Ectodermal cell (in vitro differentiated cells): ENCODE measurements at regions not wholly inside any gene's neighbourhood (a gene's known extent, or its start where the extent isn't known, plus 50 kb on each side); places are given as distances from the start of the nearest gene placed in this dataset.
"Not testable (repeated sequence)": the region's sequence is repeated elsewhere in the genome, so short reads cannot be mapped to it uniquely, and the experiment has no call there.

ENCODE experiments used
- H3K27ac ChIP-seq: 2 replicates; pipeline ENCODE4 v1.7.0; 2013; ENCODE audit warnings: mild to moderate bottlenecking, low read depth, low read length; ENCODE audit not compliant: insufficient read depth, poor library complexity, severe bottlenecking
- H3K27me3 ChIP-seq: 2 replicates; pipeline ENCODE4 v1.7.0; 2013; ENCODE audit warnings: mild to moderate bottlenecking, low read length; ENCODE audit not compliant: insufficient read depth, control insufficient read depth, poor library complexity, severe bottlenecking
- H3K36me3 ChIP-seq: one replicate; pipeline ENCODE4 v1.7.0; 2013; ENCODE audit warnings: low read length; ENCODE audit not compliant: control insufficient read depth, insufficient read depth
- H3K4me1 ChIP-seq: one replicate; pipeline ENCODE4 v1.7.0; 2013; ENCODE audit warnings: low read length; ENCODE audit not compliant: control insufficient read depth, insufficient read depth
- H3K4me3 ChIP-seq: 2 replicates; pipeline ENCODE4 v1.7.0; 2013; ENCODE audit warnings: low read depth, low read length, control low read depth; ENCODE audit not compliant: insufficient read depth
- H3K9me3 ChIP-seq: 2 replicates; pipeline ENCODE4 v1.7.0; 2013; ENCODE audit warnings: mild to moderate bottlenecking, low read length, moderate library complexity; ENCODE audit not compliant: control insufficient read depth
- WGBS, 2 experiments: methylation state at CpG; one replicate each; pipeline ENCODE4 v1.1.7; 2013; ENCODE audit warnings: missing lambda C conversion rate in 2 of 2; 5-methylcytosine and 5-hydroxymethylcytosine counted together

DNA sequence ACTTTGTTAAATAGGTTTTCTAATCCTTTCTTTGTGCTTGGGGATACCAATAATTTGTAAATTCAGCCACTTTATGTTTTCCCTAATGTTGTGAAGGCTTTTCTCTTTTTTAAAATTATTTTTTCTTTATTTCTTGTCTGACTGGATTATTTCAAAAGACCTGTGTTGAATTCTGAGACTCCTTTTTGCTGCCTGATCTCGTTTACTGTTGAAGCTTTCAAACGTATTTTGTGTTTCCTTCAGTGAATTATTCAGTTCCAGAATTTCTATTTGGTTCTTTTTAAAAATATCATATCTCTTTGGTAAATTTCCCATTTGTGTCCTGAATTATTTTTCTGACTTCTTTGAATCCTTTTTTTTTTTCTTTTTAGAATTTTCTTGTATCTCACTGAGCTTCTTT lies 241.6 kb downstream of the LRIG3 start:
- H3K4me1 ChIP-seq, result no peaks in the 10 kb centered on the region
- no peak overlapping the region for H3K4me3 ChIP-seq
- H3K36me3 ChIP-seq, result no peaks in the 10 kb centered on the region

DNA sequence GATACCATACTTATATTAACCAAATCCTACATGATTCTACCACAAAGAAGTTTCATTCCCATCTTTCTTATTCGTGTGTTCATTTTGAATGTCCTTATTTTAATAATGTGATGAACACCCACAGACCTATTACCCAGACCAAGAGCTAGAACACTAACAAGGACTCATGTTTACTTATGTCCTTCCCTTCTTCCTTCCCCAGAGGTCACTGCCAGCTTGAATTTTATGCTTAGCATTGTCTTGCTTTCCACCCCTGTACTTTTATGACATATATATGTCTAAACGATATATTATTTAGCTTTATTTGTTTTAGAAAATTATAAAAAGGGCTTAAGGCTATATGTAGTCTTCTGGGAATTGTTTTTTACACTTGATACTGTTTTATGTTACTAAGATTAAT lies 238.6 kb downstream of the LRIG3 start:
- no peak overlapping the region for H3K4me3 ChIP-seq
- no peak overlapping the region for H3K27ac ChIP-seq
- no peaks in the 10 kb centered on the region for H3K4me1 ChIP-seq
- H3K9me3 ChIP-seq, result no peaks in the 10 kb centered on the region
- no peaks in the 10 kb centered on the region for H3K27me3 ChIP-seq
- H3K36me3 ChIP-seq, result no peaks in the 10 kb centered on the region
- 90 to 100% methylated on average over 1 to 2 of the region's 2 CpGs for WGBS, 2 experiments

More for the DNA sequence above, 241.6 kb downstream of the LRIG3 start:
- no peaks in the 10 kb centered on the region for H3K9me3 ChIP-seq
- 94 to 100% methylated on average over 2 of the region's 2 CpGs for WGBS, 2 experiments
- no peak overlapping the region for H3K27ac ChIP-seq
- H3K27me3 ChIP-seq, result no peaks in the 10 kb centered on the region

DNA sequence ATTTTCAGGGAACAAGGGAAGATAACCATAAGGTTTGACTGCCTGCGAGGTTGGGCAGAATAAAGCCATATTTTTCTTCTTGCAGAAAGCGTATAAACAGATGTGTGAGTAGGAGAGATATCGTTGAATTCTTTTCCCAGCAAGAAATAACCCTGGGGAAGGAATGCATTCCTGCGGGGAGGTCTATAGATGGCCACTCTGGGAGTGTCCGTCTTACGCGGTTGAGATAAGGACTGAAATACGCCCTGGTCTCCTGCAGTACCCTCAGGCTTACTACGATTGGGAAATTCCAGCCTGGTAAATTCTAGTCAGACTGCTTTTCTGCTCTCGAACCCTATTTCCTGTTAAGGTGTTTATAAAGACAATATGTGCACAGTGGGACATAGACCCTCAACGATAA lies 225.0 kb downstream of the LRIG3 start:
- Histone ChIP-seq H3K27me3 (no peaks in the 10 kb centered on the region), H3K27ac (no peak overlapping the region), H3K9me3 (no peaks in the 10 kb centered on the region), H3K4me3 (no peak overlapping the region), H3K36me3 (no peaks in the 10 kb centered on the region), H3K4me1 (no peaks in the 10 kb centered on the region)
- 96% methylated on average over 11 of the region's 11 CpGs for WGBS, 2 experiments

DNA sequence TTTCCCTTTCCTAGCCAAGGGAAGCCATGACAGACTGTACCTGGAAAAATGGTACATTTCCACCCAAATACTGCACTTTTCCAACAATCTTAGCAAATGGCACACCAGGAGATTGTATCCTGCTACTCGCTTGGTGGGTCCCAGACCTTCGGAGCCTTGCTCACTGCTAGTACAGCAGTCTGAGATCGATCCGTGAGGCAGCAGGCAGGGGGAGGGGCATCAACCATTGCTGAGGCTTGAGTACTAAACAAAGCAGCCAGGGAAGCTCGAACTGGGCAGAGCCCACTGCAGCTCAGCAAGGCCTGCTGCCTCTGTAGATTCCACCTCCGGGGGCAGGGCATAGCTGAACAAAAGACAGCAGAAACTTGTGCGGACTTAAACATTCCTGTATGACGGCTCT lies 218.8 kb downstream of the LRIG3 start:
- no peaks in the 10 kb centered on the region for H3K36me3 ChIP-seq
- no peaks in the 10 kb centered on the region for H3K27me3 ChIP-seq
- H3K4me1 ChIP-seq, result no peaks in the 10 kb centered on the region
- H3K9me3 ChIP-seq, result no peaks in the 10 kb centered on the region
- H3K4me3 ChIP-seq, result no peak overlapping the region
- WGBS, 2 experiments, result 87 to 89% methylated on average over 8 of the region's 8 CpGs
- no peak overlapping the region for H3K27ac ChIP-seq

DNA sequence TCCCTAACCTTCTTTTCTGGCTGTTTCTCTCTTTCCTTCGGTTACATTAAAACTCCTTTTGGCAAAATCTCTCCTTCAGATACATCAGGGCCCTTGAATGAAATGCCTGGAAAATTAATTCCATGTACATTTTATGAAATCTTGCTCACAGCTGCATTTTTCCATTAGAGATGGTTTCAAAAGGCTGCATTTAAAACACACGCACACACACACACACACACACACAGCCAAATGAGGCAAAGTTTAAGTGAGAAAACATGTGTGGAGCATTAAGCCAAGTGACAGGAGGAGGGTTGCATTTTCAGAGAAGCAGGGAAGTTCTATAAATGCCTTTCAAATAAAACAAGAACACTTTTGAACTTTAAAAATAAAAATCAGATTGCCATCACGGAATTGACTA lies 216.4 kb downstream of the LRIG3 start:
- no peak overlapping the region for H3K4me3 ChIP-seq
- H3K36me3 ChIP-seq, result no peaks in the 10 kb centered on the region
- WGBS, 2 experiments, result 90 to 93% methylated on average over 2 to 3 of the region's 3 CpGs
- no peaks in the 10 kb centered on the region for H3K27me3 ChIP-seq
- H3K9me3 ChIP-seq, result no peaks in the 10 kb centered on the region
- no peak overlapping the region for H3K27ac ChIP-seq
- no peaks in the 10 kb centered on the region for H3K4me1 ChIP-seq

DNA sequence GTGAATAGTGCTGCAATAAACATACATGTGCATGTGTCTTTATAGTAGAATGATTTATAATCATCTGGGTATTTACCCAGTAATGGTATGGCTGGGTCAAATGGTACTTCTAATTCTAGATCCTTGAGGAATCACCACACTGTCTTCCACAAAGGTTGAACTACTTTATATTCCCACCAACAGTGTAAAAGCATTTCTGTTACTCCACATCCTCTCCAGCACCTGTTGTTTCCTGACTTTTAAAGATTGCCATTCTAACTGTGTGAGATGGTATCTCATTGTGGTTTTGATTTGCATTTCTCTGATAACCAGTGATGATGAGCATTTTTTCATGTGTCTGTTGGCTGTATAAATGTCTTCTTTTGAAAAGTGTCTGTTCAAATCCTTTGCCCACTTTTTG lies 215.5 kb downstream of the LRIG3 start:
- H3K4me3 ChIP-seq, H3K9me3 ChIP-seq, H3K36me3 ChIP-seq, H3K4me1 ChIP-seq, H3K27ac ChIP-seq, H3K27me3 ChIP-seq: not testable (repeated sequence)

DNA sequence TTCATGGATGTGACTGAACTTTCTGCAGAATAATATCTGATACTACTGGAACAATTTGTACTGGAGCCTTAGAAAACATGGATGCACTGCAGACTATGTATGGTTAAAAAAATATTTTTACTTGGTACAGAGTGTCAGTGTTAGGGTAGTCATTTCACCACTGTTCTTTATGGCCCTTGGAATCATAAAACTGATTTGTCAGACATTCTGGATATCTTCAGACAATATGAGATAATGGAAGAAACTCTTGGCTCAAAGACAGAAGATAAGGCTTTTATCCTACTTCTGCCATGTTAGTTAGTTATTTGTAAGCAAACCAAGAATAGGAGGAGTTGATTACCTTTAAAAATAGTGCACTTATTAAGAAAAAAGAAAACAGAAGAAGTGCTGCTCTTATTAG lies 209.4 kb downstream of the LRIG3 start:
- H3K4me3 ChIP-seq, result no peak overlapping the region
- no peaks in the 10 kb centered on the region for H3K4me1 ChIP-seq
- H3K27ac ChIP-seq, result no peak overlapping the region
- H3K9me3 ChIP-seq, result no peaks in the 10 kb centered on the region
- no peaks in the 10 kb centered on the region for H3K36me3 ChIP-seq
- no peaks in the 10 kb centered on the region for H3K27me3 ChIP-seq

DNA sequence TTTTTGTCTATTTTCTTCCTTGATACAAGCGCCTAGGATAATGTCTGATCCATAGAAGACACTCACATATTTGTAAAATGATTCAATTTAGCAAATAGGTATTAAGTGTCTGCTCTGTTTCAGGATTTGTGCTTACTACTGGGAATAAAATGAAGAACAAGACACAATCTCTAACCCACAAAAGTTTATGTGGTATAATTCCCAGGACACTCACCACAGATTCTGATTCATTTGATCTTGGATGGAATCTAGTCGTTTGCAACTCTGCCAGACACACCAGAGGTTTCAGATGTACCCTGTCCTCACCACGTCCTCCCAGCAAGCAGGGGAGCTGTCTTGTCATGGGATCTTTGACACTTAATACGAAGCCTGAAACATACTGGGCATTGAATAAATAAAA lies 208.3 kb downstream of the LRIG3 start:
- Histone ChIP-seq H3K9me3 (no peaks in the 10 kb centered on the region), H3K4me3 (no peak overlapping the region), H3K27me3 (no peaks in the 10 kb centered on the region), H3K4me1 (no peaks in the 10 kb centered on the region), H3K27ac (no peak overlapping the region), H3K36me3 (no peaks in the 10 kb centered on the region)
- 73 to 82% methylated on average over 2 to 4 of the region's 4 CpGs for WGBS, 2 experiments

DNA sequence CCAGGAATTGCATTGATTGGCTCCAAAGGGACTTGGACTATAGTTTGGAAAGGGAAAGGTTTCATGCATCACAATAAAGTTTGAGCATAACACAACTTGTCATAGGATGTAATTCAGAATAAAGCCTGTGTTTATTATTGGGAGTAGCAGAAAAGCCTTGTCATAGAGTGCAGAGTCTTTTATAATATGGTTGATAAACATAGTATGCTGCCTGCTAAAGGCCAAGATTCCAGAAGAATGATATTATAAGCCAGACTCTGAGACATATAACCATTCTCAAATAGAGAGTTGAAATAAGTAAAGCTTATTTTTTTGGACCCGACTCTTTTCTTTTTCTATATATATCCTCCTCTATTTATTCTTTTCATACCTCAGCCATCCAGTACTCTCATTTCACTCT lies 207.3 kb downstream of the LRIG3 start:
- no peak overlapping the region for H3K27ac ChIP-seq
- H3K27me3 ChIP-seq, result no peaks in the 10 kb centered on the region
- no peaks in the 10 kb centered on the region for H3K9me3 ChIP-seq
- no peaks in the 10 kb centered on the region for H3K4me1 ChIP-seq
- 86 to 100% methylated on average over 1 of the region's 1 CpG for WGBS, 2 experiments
- no peak overlapping the region for H3K4me3 ChIP-seq
- no peaks in the 10 kb centered on the region for H3K36me3 ChIP-seq

DNA sequence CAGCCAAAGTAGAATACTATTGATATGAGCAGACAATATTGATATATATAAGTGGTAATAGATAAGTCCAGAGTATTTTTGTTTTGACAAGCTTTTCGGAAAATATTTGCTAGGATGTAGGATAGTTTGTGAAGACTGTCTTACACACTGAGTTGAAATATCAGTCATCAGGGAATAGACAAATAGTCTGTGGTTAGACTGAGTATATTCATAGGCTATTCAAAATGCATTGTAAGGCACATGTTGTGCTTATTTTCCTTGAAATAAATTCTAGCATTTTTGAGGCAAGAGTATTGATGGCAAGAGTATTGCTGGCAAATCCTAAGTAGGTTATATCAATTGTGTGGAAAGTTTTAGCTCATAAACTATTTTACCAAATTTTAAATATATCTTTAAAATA lies 201.1 kb downstream of the LRIG3 start:
- no peaks in the 10 kb centered on the region for H3K4me1 ChIP-seq
- 100% methylated on average over 1 of the region's 1 CpG for WGBS, 2 experiments
- no peak overlapping the region for H3K27ac ChIP-seq

DNA sequence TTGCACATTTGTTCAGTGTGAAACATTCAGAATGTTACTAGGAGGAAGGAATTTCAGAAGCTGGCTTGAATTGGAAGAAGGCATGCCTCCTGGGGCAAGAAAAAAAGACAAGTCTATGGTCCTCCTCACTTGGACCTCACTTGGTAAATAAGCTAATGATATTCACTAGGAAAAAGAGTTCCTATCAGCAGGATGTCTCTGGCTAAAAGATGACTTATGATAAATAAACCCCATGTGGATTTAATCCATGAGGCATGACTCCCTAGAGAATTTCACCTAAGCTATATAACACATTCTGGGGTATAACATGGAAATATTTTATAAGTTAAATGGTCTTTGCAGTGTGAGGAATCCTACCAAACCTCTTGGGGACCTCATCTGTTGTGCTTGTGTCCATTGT lies 199.9 kb downstream of the LRIG3 start:
- Histone ChIP-seq H3K36me3 (no peaks in the 10 kb centered on the region), H3K4me3 (no peak overlapping the region), H3K4me1 (no peaks in the 10 kb centered on the region), H3K9me3 (no peaks in the 10 kb centered on the region), H3K27ac (no peak overlapping the region), H3K27me3 (no peaks in the 10 kb centered on the region)

More for the DNA sequence above, 201.1 kb downstream of the LRIG3 start:
- H3K27me3 ChIP-seq, result no peaks in the 10 kb centered on the region
- no peaks in the 10 kb centered on the region for H3K9me3 ChIP-seq
- H3K4me3 ChIP-seq, result no peak overlapping the region
- no peaks in the 10 kb centered on the region for H3K36me3 ChIP-seq
